Hepatocyte (in vitro differentiated cells): ENCODE measurements at regions not wholly inside any gene's neighbourhood (a gene's known extent, or its start where the extent isn't known, plus 50 kb on each side); places are given as distances from the start of the nearest gene placed in this dataset.

Source experiments
- EZH2 ChIP-seq: fragments of 200-600 bp; sonication (generic); IDR thresholded peaks from 2 replicates; pipeline ENCODE4 v1.6.1; 2016; ENCODE audit warnings: antibody characterized with exemption, mild to moderate bottlenecking, borderline replicate concordance
- EZH2phosphoT487 ChIP-seq: fragments of 200-600 bp; sonication (generic); IDR thresholded peaks from one replicate; pipeline ENCODE4 v1.6.1; 2018; ENCODE audit warnings: antibody characterized with exemption, mild to moderate bottlenecking, low read depth, moderate library complexity; ENCODE audit not compliant: unreplicated experiment, severe bottlenecking
- TF ChIP-seq, protein P1 (sequence below): fragments of 200-600 bp; sonication (generic); IDR thresholded peaks from 2 replicates; pipeline ENCODE4 v1.5.1; 2016; ENCODE audit warnings: antibody characterized with exemption, mild to moderate bottlenecking; ENCODE audit not compliant: poor library complexity

- TF ChIP-seq, protein P1, sequence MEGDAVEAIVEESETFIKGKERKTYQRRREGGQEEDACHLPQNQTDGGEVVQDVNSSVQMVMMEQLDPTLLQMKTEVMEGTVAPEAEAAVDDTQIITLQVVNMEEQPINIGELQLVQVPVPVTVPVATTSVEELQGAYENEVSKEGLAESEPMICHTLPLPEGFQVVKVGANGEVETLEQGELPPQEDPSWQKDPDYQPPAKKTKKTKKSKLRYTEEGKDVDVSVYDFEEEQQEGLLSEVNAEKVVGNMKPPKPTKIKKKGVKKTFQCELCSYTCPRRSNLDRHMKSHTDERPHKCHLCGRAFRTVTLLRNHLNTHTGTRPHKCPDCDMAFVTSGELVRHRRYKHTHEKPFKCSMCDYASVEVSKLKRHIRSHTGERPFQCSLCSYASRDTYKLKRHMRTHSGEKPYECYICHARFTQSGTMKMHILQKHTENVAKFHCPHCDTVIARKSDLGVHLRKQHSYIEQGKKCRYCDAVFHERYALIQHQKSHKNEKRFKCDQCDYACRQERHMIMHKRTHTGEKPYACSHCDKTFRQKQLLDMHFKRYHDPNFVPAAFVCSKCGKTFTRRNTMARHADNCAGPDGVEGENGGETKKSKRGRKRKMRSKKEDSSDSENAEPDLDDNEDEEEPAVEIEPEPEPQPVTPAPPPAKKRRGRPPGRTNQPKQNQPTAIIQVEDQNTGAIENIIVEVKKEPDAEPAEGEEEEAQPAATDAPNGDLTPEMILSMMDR = no peak
- TF ChIP-seq EZH2phosphoT487 (no peak), EZH2 (no peak)
Observed at GRCh38 chr15:46137443-46137842, 502.6 kb downstream of the SQOR start.
